Ishikawa (cell line): ENCODE measurements at regions not wholly inside any gene's neighbourhood (a gene's known extent, or its start where the extent isn't known, plus 50 kb on each side); places are given as distances from the start of the nearest gene placed in this dataset.

Experiments used
- CREB1 ChIP-seq: IDR thresholded peaks from 2 replicates; pipeline ENCODE4 v1.6.1; 2012; ENCODE audit warnings: low read depth
- EGR1 ChIP-seq: IDR thresholded peaks from 2 replicates; pipeline ENCODE4 v1.6.1; 2012
- EP300 ChIP-seq: IDR thresholded peaks from 2 replicates; pipeline ENCODE4 v1.6.1; 2012; ENCODE audit warnings: borderline replicate concordance
- FOXM1 ChIP-seq: IDR thresholded peaks from 2 replicates; pipeline ENCODE4 v1.6.1; 2012; ENCODE audit warnings: low read depth, borderline replicate concordance
- NFIC ChIP-seq: IDR thresholded peaks from 2 replicates; pipeline ENCODE4 v1.6.1; 2012
- RAD21 ChIP-seq: IDR thresholded peaks from 2 replicates; pipeline ENCODE4 v1.6.1; 2012; ENCODE audit warnings: low read depth
- TCF12 ChIP-seq: IDR thresholded peaks from 2 replicates; pipeline ENCODE4 v1.6.1; 2012; ENCODE audit warnings: low read depth
- ZBTB7A ChIP-seq: IDR thresholded peaks from 2 replicates; pipeline ENCODE4 v1.6.1; 2012; ENCODE audit warnings: low read depth

GRCh38 chr3:14303336-14304100, 98.9 kb upstream of the SLC6A6 start:
- TF ChIP-seq EGR1: no peak
- TF ChIP-seq RAD21: no peak
- TF ChIP-seq NFIC: no peak
- no peak for TF ChIP-seq EP300
- TF ChIP-seq TCF12: no peak
- TF ChIP-seq ZBTB7A: no peak
- no peak for TF ChIP-seq FOXM1
- no peak for TF ChIP-seq CREB1
